ENCODE measurements at regions not wholly inside any gene's neighbourhood (a gene's known extent, or its start where the extent isn't known, plus 50 kb on each side); places are given as distances from the start of the nearest gene placed in this dataset.

GRCh38 chr1:56147459-56147858 lies 431.9 kb downstream of the PLPP3 start:
- TF ChIP-seq CTCF (IDR thresholded peaks at IDR 0.05) = no peak
- TF ChIP-seq POLR2A (IDR thresholded peaks at IDR 0.05) = no peak

Data from testis (tissue), 2 donors.